ENCODE measurements at regions not wholly inside any gene's neighbourhood (a gene's known extent, or its start where the extent isn't known, plus 50 kb on each side); places are given as distances from the start of the nearest gene placed in this dataset.

DNA sequence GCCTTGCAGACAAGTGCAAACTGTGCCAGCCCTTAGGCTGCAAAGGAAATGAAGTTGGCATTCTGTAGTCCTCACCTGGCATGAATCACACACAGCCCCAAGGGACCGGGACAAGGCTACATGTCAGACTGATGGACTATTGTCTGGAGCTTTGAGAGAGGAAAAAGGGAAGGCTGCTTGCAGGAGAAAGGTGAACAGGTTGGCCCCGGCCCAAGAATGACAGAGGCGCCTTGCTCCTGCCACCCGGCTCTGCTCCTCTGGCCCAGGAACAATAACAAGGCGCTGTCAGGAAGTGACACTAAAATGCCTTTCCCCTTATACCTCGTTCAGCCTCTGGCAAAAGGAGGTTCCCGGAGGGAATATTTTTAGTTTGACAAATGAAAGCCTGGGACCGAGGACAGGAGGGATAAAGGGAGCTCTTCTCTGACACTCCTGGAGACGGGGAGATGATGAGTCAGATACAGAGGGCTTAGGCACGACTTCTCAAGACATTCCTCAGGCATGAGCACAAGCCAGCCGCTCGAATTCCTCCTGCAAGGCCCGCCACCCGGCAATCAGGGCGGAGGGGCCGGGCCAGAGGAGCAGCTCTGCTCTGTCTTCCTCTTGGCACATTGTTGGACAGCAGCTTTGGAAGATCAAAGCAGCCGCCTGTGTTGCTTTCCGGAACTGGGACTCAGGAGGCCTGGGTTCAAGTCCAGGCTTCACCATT, 105.8 kb downstream of the NOG start:
- Mint-ChIP-seq H3K27ac (no peak overlapping the region), H3K27me3 (peaks cover 8 to 11% of the 10 kb centered on the region in 2 donors), H3K4me1 (no peaks in the 10 kb centered on the region), H3K36me3 (no peaks in the 10 kb centered on the region), H3K4me3 (no peak overlapping the region), H3K9me3 (no peaks in the 10 kb centered on the region)
- DNase-seq (no peak), ATAC-seq (replicated peaks in 1 of 4) (no peak)
- ChIA-PET CTCF (no interaction called here), POLR2A (no interaction called here)
- Histone ChIP-seq H3K27me3 (replicated peaks in 1 of 2; ENCODE audit: control insufficient read depth in 2 of 2, extremely low read depth in 1 of 2, insufficient read depth in 2 of 2, low read length in 1 of 2) (peaks cover 0 to 17% of the 10 kb centered on the region in 2 experiments), H3K4me3 (ENCODE audit: control insufficient read depth in 1 of 2, extremely low read depth in 1 of 2, low read length in 1 of 2) (no peak overlapping the region), H3K4me1 (ENCODE audit: control insufficient read depth in 1 of 2, extremely low read depth in 1 of 2, insufficient read depth in 2 of 2, low read length in 2 of 2) (no peaks in the 10 kb centered on the region), H3K36me3 (ENCODE audit: control insufficient read depth in 2 of 2, extremely low read depth in 1 of 2, insufficient read depth in 1 of 2, low read length in 1 of 2) (no peaks in the 10 kb centered on the region), H3K9me3 (no peaks in the 10 kb centered on the region), H3K27ac (ENCODE audit: low read length) (no peak overlapping the region)
- 87% methylated on average over 13 of the region's 18 CpGs for WGBS (ENCODE audit: insufficient coverage)

DNA sequence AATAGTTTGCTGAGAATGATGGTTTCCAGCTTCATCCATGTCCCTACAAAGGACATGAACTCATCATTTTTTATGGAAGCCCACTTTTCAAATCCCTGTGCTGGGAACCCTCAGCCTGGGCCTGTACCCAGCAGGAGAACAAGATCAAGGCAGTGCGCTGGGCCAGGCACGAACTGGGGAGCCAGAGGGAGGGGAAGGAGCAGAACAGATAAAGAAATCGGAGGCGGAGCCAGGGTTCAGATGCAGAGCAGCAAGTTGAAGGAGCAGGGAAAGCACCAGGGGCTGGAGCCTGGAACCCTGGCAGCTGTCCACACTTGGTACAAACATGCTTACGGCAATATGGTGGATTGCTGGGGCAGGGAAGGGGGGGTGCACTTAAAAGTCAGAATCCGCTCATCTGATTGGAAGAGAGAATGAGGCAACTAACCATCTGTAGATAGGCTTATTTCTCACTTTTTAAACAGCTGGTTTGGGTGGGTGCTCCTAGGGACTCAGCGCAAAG, 107.5 kb downstream of the NOG start:
- WGBS (ENCODE audit: insufficient coverage) = 92% methylated on average over 4 of the region's 7 CpGs
- peaks cover 12 to 17% of the 10 kb centered on the region in 2 donors for H3K27me3 Mint-ChIP-seq
- H3K4me1 ChIP-seq (ENCODE audit: control insufficient read depth in 1 of 2, extremely low read depth in 1 of 2, insufficient read depth in 2 of 2, low read length in 2 of 2) = no peaks in the 10 kb centered on the region
- H3K9me3 ChIP-seq = no peaks in the 10 kb centered on the region
- peaks cover 0 to 31% of the 10 kb centered on the region in 2 experiments for H3K27me3 ChIP-seq (replicated peaks in 1 of 2; ENCODE audit: control insufficient read depth in 2 of 2, extremely low read depth in 1 of 2, insufficient read depth in 2 of 2, low read length in 1 of 2)
- no peaks in the 10 kb centered on the region for H3K9me3 Mint-ChIP-seq
- no peak overlapping the region for H3K4me3 Mint-ChIP-seq
- DNase-seq = no peak
- no peak overlapping the region for H3K4me3 ChIP-seq (ENCODE audit: control insufficient read depth in 1 of 2, extremely low read depth in 1 of 2, low read length in 1 of 2)
- ChIA-PET CTCF (no interaction called here), POLR2A (no interaction called here)
- no peak for ATAC-seq (replicated peaks in 1 of 4)
- H3K36me3 ChIP-seq (ENCODE audit: control insufficient read depth in 2 of 2, extremely low read depth in 1 of 2, insufficient read depth in 1 of 2, low read length in 1 of 2) = no peaks in the 10 kb centered on the region
- H3K4me1 Mint-ChIP-seq = no peaks in the 10 kb centered on the region
- H3K27ac ChIP-seq (ENCODE audit: low read length) = no peak overlapping the region
- no peaks in the 10 kb centered on the region for H3K36me3 Mint-ChIP-seq
- no peak overlapping the region for H3K27ac Mint-ChIP-seq

GRCh38 chr17:56707312-56708219, 114.1 kb downstream of the NOG start:
- H3K4me3 ChIP-seq (ENCODE audit: control insufficient read depth in 1 of 2, extremely low read depth in 1 of 2, low read length in 1 of 2) = no peak overlapping the region
- H3K4me1 ChIP-seq (ENCODE audit: control insufficient read depth in 1 of 2, extremely low read depth in 1 of 2, insufficient read depth in 2 of 2, low read length in 2 of 2) = no peaks in the 10 kb centered on the region
- Mint-ChIP-seq H3K9me3 (no peaks in the 10 kb centered on the region), H3K4me3 (no peak overlapping the region), H3K27me3 (peaks cover 9 to 13% of the 10 kb centered on the region in 2 donors), H3K36me3 (no peaks in the 10 kb centered on the region), H3K4me1 (no peaks in the 10 kb centered on the region), H3K27ac (no peak overlapping the region)
- H3K36me3 ChIP-seq (ENCODE audit: control insufficient read depth in 2 of 2, extremely low read depth in 1 of 2, insufficient read depth in 1 of 2, low read length in 1 of 2) = no peaks in the 10 kb centered on the region
- WGBS (ENCODE audit: insufficient coverage) = 83% methylated on average over 5 of the region's 19 CpGs
- DNase-seq (no peak), ATAC-seq (replicated peaks in 1 of 4) (no peak)
- peaks cover 0 to 23% of the 10 kb centered on the region in 2 experiments for H3K27me3 ChIP-seq (replicated peaks in 1 of 2; ENCODE audit: control insufficient read depth in 2 of 2, extremely low read depth in 1 of 2, insufficient read depth in 2 of 2, low read length in 1 of 2)
- H3K9me3 ChIP-seq = no peaks in the 10 kb centered on the region
- ChIA-PET POLR2A (no interaction called here), CTCF (no interaction called here)
- H3K27ac ChIP-seq (ENCODE audit: low read length) = no peak overlapping the region

GRCh38 chr17:56708220-56708558, 114.7 kb downstream of the NOG start:
- CTCF ChIA-PET = interaction anchor here in 1 of 2 donors (0.6 kb wide), 2 partner anchors 29 to 63 kb away, joined by 5 to 10 read pairs; no protein-coding TSS in a partner anchor
- Mint-ChIP-seq H3K27me3 (peaks cover 9 to 13% of the 10 kb centered on the region in 2 donors), H3K27ac (no peak overlapping the region), H3K9me3 (no peaks in the 10 kb centered on the region), H3K36me3 (no peaks in the 10 kb centered on the region), H3K4me1 (no peaks in the 10 kb centered on the region), H3K4me3 (no peak overlapping the region)
- Histone ChIP-seq H3K4me1 (ENCODE audit: control insufficient read depth in 1 of 2, extremely low read depth in 1 of 2, insufficient read depth in 2 of 2, low read length in 2 of 2) (no peaks in the 10 kb centered on the region), H3K4me3 (ENCODE audit: control insufficient read depth in 1 of 2, extremely low read depth in 1 of 2, low read length in 1 of 2) (no peak overlapping the region), H3K36me3 (ENCODE audit: control insufficient read depth in 2 of 2, extremely low read depth in 1 of 2, insufficient read depth in 1 of 2, low read length in 1 of 2) (no peaks in the 10 kb centered on the region), H3K27me3 (replicated peaks in 1 of 2; ENCODE audit: control insufficient read depth in 2 of 2, extremely low read depth in 1 of 2, insufficient read depth in 2 of 2, low read length in 1 of 2) (peaks cover 0 to 20% of the 10 kb centered on the region in 2 experiments), H3K27ac (ENCODE audit: low read length) (no peak overlapping the region), H3K9me3 (no peaks in the 10 kb centered on the region)
- DNase-seq (no peak), ATAC-seq (replicated peaks in 1 of 4) (no peak)
- POLR2A ChIA-PET = no interaction called here
- no CpG with 5 or more reads among the region's 1 CpG for WGBS (ENCODE audit: insufficient coverage)

DNA sequence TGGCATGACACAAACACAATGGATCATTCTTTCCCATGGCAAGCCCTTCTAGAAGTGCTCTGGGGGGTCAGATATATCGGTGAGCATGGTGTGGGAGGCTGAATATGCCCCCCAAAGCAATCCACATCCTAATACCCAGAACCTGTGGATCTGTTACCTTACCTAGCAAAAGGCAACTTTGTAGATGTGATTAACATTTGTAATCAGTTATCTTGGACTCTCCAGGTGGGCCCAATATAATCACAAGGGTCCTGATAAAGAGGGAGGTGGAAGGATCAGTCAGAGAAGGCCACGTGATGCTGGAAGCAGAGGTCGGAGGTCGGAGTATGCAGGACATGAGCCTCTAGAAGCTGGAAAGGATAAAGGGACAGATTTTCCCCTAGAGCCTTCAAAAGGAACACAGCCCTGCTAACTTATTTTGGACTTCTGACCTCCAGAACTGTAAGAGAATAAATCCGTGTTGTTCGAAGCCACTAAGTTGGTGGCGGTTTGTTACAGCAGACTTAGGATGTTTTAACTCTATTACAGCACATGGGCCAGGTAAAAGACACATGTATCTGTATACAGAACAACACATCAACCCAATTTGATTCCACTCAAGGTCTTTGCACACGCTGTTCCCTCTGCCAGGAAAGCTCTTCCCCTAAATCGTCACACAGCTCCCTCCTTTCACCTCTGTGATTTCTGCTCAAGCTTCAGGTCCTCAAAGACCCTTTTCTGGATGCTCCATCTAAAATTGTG, 115.3 kb downstream of the NOG start:
- H3K4me1 ChIP-seq (ENCODE audit: control insufficient read depth in 1 of 2, extremely low read depth in 1 of 2, insufficient read depth in 2 of 2, low read length in 2 of 2) = no peaks in the 10 kb centered on the region
- no peak for DNase-seq
- peaks cover 0 to 16% of the 10 kb centered on the region in 2 experiments for H3K27me3 ChIP-seq (replicated peaks in 1 of 2; ENCODE audit: control insufficient read depth in 2 of 2, extremely low read depth in 1 of 2, insufficient read depth in 2 of 2, low read length in 1 of 2)
- ATAC-seq (replicated peaks in 1 of 4) = no peak
- Mint-ChIP-seq H3K27ac (no peak overlapping the region), H3K4me1 (no peaks in the 10 kb centered on the region), H3K4me3 (no peak overlapping the region), H3K9me3 (no peaks in the 10 kb centered on the region), H3K36me3 (no peaks in the 10 kb centered on the region), H3K27me3 (peaks cover 6 to 13% of the 10 kb centered on the region in 2 donors)
- CTCF ChIA-PET = interaction anchor here (0.5 to 0.6 kb wide), 3 partner anchors 16 to 64 kb away, joined by 4 to 10 read pairs (median 5); no protein-coding TSS in a partner anchor
- H3K27ac ChIP-seq (ENCODE audit: low read length) = no peak overlapping the region
- no peaks in the 10 kb centered on the region for H3K36me3 ChIP-seq (ENCODE audit: control insufficient read depth in 2 of 2, extremely low read depth in 1 of 2, insufficient read depth in 1 of 2, low read length in 1 of 2)
- 80% methylated on average over 7 of the region's 9 CpGs for WGBS (ENCODE audit: insufficient coverage)
- H3K9me3 ChIP-seq = no peaks in the 10 kb centered on the region
- POLR2A ChIA-PET = no interaction called here
- H3K4me3 ChIP-seq (ENCODE audit: control insufficient read depth in 1 of 2, extremely low read depth in 1 of 2, low read length in 1 of 2) = no peak overlapping the region

- peaks cover 0 to 1% (median 1%) of the 10 kb centered on the region in 3 donors for H3K4me1 Mint-ChIP-seq
- H3K27me3 Mint-ChIP-seq = peaks cover 0 to 6% of the 10 kb centered on the region in 2 donors
- H3K4me3 Mint-ChIP-seq = no peak overlapping the region
- Histone ChIP-seq H3K27me3 (replicated peaks in 1 of 2; ENCODE audit: control insufficient read depth in 2 of 2, extremely low read depth in 1 of 2, insufficient read depth in 2 of 2, low read length in 1 of 2) (peaks cover 0 to 2% of the 10 kb centered on the region in 2 experiments), H3K36me3 (ENCODE audit: control insufficient read depth in 2 of 2, extremely low read depth in 1 of 2, insufficient read depth in 1 of 2, low read length in 1 of 2) (no peaks in the 10 kb centered on the region), H3K9me3 (no peaks in the 10 kb centered on the region), H3K27ac (ENCODE audit: low read length) (no peak overlapping the region), H3K4me1 (ENCODE audit: control insufficient read depth in 1 of 2, extremely low read depth in 1 of 2, insufficient read depth in 2 of 2, low read length in 2 of 2) (peaks cover 0 to 4% of the 10 kb centered on the region in 2 experiments), H3K4me3 (ENCODE audit: control insufficient read depth in 1 of 2, extremely low read depth in 1 of 2, low read length in 1 of 2) (no peak overlapping the region)
- POLR2A ChIA-PET = no interaction called here
- ATAC-seq (replicated peaks in 1 of 4) = no peak
- 90% methylated on average over 5 of the region's 6 CpGs for WGBS (ENCODE audit: insufficient coverage)
- H3K9me3 Mint-ChIP-seq = no peaks in the 10 kb centered on the region
- CTCF ChIA-PET = no interaction called here
- no peak overlapping the region for H3K27ac Mint-ChIP-seq
- DNase-seq = no peak
- H3K36me3 Mint-ChIP-seq = no peaks in the 10 kb centered on the region
Observed at GRCh38 chr17:56710986-56711385, 117.5 kb downstream of the NOG start.

All from T-cell (primary cell).